ENCODE measurements at regions not wholly inside any gene's neighbourhood (a gene's known extent, or its start where the extent isn't known, plus 50 kb on each side); places are given as distances from the start of the nearest gene placed in this dataset.

DNA sequence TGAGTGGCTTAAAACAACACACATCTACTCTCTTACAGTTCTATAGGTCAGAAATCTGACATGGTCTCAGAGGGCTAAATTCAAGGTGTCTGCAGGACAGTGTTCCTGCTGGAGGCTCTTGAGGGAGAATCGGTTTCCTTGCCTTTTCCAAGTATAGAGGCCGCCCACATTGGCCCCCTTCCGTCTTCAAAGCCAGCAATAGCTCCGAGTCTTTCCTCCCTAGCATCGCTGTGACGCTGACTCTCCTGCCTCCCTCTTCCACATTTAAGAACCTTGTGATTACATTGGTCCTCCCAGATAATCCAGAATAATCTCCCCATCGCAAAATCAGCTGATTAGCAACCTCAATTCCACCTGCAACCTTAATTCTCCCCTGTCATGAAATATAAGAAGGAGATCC, 81.3 kb upstream of the IER5L start:
- no peak for ATAC-seq (ENCODE audit: low read depth)
- no peak overlapping the region for H4K5ac ChIP-seq (ENCODE audit: low read depth, low read length)

More for the DNA sequence above, 81.3 kb upstream of the IER5L start:
- CTCF ChIA-PET: no interaction called here
- dilution Hi-C loops (cut with HindIII; ENCODE audit: low sequenced_read_pairs, unreplicated experiment) (no loop called here), intact Hi-C loops (cut with micrococcal nuclease) (no loop called here), in situ Hi-C loops (cut with MboI; ENCODE audit: low sequenced_read_pairs) (no loop called here)
- Histone ChIP-seq H2BK5ac (ENCODE audit: low read depth, low read length, poor library complexity, severe bottlenecking) (no peak overlapping the region), H3K27ac (ENCODE audit: insufficient read depth, low read length) (no peak overlapping the region), H3K23ac (ENCODE audit: low read depth, low read length) (no peak overlapping the region), H3K36me3 (ENCODE audit: control insufficient read depth, insufficient read depth, low read length) (no peaks in the 10 kb centered on the region), H4K91ac (ENCODE audit: insufficient read depth, low read depth, low read length) (no peak overlapping the region), H2BK20ac (ENCODE audit: low read depth, low read length) (no peak overlapping the region), H3K4me3 (ENCODE audit: insufficient read depth, low read depth, low read length) (no peak overlapping the region), H3K18ac (ENCODE audit: low read depth, low read length) (no peak overlapping the region), H2BK120ac (ENCODE audit: low read depth, low read length) (no peak overlapping the region), H3K14ac (replicated peaks; ENCODE audit: low read depth, low read length) (no peak overlapping the region), H4K20me1 (ENCODE audit: insufficient read depth, low read length) (no peaks in the 10 kb centered on the region), H3K9me3 (ENCODE audit: control insufficient read depth, insufficient read depth, low read length) (no peaks in the 10 kb centered on the region), H2AK5ac (ENCODE audit: low read depth, low read length) (no peak overlapping the region), H3K4me2 (ENCODE audit: low read depth, low read length) (no peak overlapping the region), H2BK15ac (ENCODE audit: low read depth, low read length) (no peak overlapping the region), H2AK9ac (replicated peaks; ENCODE audit: low read depth, low read length, poor library complexity) (no peak overlapping the region), H3K27me3 (ENCODE audit: control insufficient read depth, insufficient read depth, low read length) (peaks cover 14% of the 10 kb centered on the region), H4K8ac (ENCODE audit: low read depth in 2 of 2, low read length in 2 of 2) (no peak overlapping the region), H3K9ac (ENCODE audit: low read depth, low read length) (no peak overlapping the region), H3K56ac (ENCODE audit: extremely low read depth, insufficient read depth, low read length) (no peak overlapping the region), H3K4ac (ENCODE audit: low read depth, low read length) (no peak overlapping the region), H3K9me1 (ENCODE audit: insufficient read depth, low read length) (peaks cover 5% of the 10 kb centered on the region; the same call in 1 of the 2 replicates), H3K4me1 (ENCODE audit: control insufficient read depth, insufficient read depth, low read length) (peaks cover 5% of the 10 kb centered on the region; the same call in 1 of the 2 replicates), H2AFZ (replicated peaks; ENCODE audit: low read length, poor library complexity) (no peak overlapping the region), H3K79me1 (ENCODE audit: low read depth in 1 of 2, low read length in 2 of 2) (no peaks in the 10 kb centered on the region)
- BruUV-seq (replicated peaks): no TSS peak
- TF ChIP-seq SMC3 (IDR thresholded peaks at IDR 0.05; ENCODE audit: low read depth, low read length): no peak
- TF ChIP-seq, protein P1, sequence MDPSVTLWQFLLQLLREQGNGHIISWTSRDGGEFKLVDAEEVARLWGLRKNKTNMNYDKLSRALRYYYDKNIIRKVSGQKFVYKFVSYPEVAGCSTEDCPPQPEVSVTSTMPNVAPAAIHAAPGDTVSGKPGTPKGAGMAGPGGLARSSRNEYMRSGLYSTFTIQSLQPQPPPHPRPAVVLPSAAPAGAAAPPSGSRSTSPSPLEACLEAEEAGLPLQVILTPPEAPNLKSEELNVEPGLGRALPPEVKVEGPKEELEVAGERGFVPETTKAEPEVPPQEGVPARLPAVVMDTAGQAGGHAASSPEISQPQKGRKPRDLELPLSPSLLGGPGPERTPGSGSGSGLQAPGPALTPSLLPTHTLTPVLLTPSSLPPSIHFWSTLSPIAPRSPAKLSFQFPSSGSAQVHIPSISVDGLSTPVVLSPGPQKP (IDR thresholded peaks at IDR 0.05; ENCODE audit: borderline replicate concordance, low read depth, low read length): no peak
- TF ChIP-seq FOS (IDR thresholded peaks at IDR 0.05; ENCODE audit: low read depth, low read length): no peak
- no peak for TF ChIP-seq BHLHE40 (IDR thresholded peaks at IDR 0.05; ENCODE audit: low read depth, low read length)
- TF ChIP-seq NFE2L2 (IDR thresholded peaks at IDR 0.05; ENCODE audit: low read depth, low read length): no peak
- TF ChIP-seq RFX5 (IDR thresholded peaks at IDR 0.05; ENCODE audit: low read depth, low read length): no peak
- TF ChIP-seq POLR2A (IDR thresholded peaks at IDR 0.05; ENCODE audit: low read depth, low read length): no peak
- TF ChIP-seq, protein P2, sequence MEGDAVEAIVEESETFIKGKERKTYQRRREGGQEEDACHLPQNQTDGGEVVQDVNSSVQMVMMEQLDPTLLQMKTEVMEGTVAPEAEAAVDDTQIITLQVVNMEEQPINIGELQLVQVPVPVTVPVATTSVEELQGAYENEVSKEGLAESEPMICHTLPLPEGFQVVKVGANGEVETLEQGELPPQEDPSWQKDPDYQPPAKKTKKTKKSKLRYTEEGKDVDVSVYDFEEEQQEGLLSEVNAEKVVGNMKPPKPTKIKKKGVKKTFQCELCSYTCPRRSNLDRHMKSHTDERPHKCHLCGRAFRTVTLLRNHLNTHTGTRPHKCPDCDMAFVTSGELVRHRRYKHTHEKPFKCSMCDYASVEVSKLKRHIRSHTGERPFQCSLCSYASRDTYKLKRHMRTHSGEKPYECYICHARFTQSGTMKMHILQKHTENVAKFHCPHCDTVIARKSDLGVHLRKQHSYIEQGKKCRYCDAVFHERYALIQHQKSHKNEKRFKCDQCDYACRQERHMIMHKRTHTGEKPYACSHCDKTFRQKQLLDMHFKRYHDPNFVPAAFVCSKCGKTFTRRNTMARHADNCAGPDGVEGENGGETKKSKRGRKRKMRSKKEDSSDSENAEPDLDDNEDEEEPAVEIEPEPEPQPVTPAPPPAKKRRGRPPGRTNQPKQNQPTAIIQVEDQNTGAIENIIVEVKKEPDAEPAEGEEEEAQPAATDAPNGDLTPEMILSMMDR (conservative IDR thresholded peaks at IDR 0.05; ENCODE audit: low read depth, low read length): no peak
- TF ChIP-seq CEBPB (IDR thresholded peaks at IDR 0.05; ENCODE audit: low read depth, low read length): no peak
- TF ChIP-seq RCOR1 (IDR thresholded peaks at IDR 0.05; ENCODE audit: insufficient replicate concordance, low read length): no peak
- TF ChIP-seq, protein P3, sequence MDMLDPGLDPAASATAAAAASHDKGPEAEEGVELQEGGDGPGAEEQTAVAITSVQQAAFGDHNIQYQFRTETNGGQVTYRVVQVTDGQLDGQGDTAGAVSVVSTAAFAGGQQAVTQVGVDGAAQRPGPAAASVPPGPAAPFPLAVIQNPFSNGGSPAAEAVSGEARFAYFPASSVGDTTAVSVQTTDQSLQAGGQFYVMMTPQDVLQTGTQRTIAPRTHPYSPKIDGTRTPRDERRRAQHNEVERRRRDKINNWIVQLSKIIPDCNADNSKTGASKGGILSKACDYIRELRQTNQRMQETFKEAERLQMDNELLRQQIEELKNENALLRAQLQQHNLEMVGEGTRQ (IDR thresholded peaks at IDR 0.05; ENCODE audit: low read depth, low read length): no peak
- TF ChIP-seq MXI1 (IDR thresholded peaks at IDR 0.05; ENCODE audit: borderline replicate concordance, low read depth, low read length): no peak
- TF ChIP-seq MAFK (IDR thresholded peaks at IDR 0.05; ENCODE audit: low read depth, low read length): no peak
- no peak for TF ChIP-seq CHD1 (IDR thresholded peaks at IDR 0.05; ENCODE audit: low read depth, low read length)
- no peak for DNase-seq
- POLR2A ChIA-PET (ENCODE audit: unreplicated experiment): interaction anchor here (0.8 kb wide), 1 partner anchor 165 kb away, joined by 3 read pairs; no protein-coding TSS in a partner anchor
- 92% methylated on average over 4 of the region's 7 CpGs; no CpG with 5 or more reads in 1 of the 2 experiments for WGBS, 2 experiments (ENCODE audit: extremely low coverage in 2 of 2, insufficient read length in 1 of 2)
